GM12878 (cell line): ENCODE measurements at regions not wholly inside any gene's neighbourhood (a gene's known extent, or its start where the extent isn't known, plus 50 kb on each side); places are given as distances from the start of the nearest gene placed in this dataset.

ENCODE experiments used
- ATAC-seq: fragments of 200-7000 bp; cut with Tn5 transposase; 3 replicates; pipeline ENCODE4 v1.9.1; 2020; ENCODE audit warnings: mild to moderate bottlenecking, moderate library complexity
- BruUV-seq: library from RNA; stranded (reverse); fragments of 400-500 nt; replicated peaks from 2 replicates; lab custom pipeline; 2021; lab: Mats Ljungman, UMichigan
- CTCF ChIA-PET: fragments of 300-600 bp; sonication (Branson Sonifier 250); formaldehyde crosslinking; extraction: SDS; loops from one replicate; lab custom pipeline; 2021; ENCODE audit warnings: inconsistent platforms; lab: Yijun Ruan, JAX
- POLR2A ChIA-PET: fragments of 350-600 bp; formaldehyde crosslinking; extraction: SDS; loops from one replicate; lab custom pipeline; 2021; ENCODE audit warnings: inconsistent platforms; lab: Charles Lee
- RAD21 ChIA-PET: fragments of 300-600 bp; sonication (Branson Sonifier 250); formaldehyde crosslinking; loops from one replicate; lab custom pipeline; 2023; ENCODE audit warnings: antibody characterized with exemption; ENCODE audit not compliant: unreplicated experiment; lab: Charles Lee
- SMC1A ChIA-PET: fragments of 300-600 bp; sonication (Branson Sonifier 250); formaldehyde crosslinking; loops from one replicate; lab custom pipeline; 2023; ENCODE audit not compliant: unreplicated experiment, uncharacterized antibody; lab: Charles Lee
- DNase-seq: peaks from one replicate; pipeline ENCODE4 v3.0.0-alpha.2; 2011; ENCODE audit warnings: low read depth, low spot score
- FAIRE-seq: peaks from 3 replicates; lab custom pipeline; 2011; peaks lifted over from hg19 to GRCh38; lab: Jason Lieb, UNC
- H2AFZ ChIP-seq: 2 replicates; pipeline ENCODE4 v1.6.0; 2011; ENCODE audit warnings: low read depth, low read length, control low read depth; ENCODE audit not compliant: control insufficient read depth
- H3K27ac ChIP-seq: 2 replicates; pipeline ENCODE4 v1.5.1; 2011; ENCODE audit warnings: control low read depth; ENCODE audit not compliant: control insufficient read depth, insufficient read depth
- H3K27me3 ChIP-seq, 2 experiments: replicated peaks in 1 of 2; 2 replicates each; pipeline versions ENCODE4 v1.6.0 to v1.6.1; 2011; ENCODE audit warnings: low read length in 1 of 2; ENCODE audit not compliant: control insufficient read depth in 2 of 2, insufficient read depth in 2 of 2
- H3K36me3 ChIP-seq, 2 experiments: 2 replicates each; pipeline ENCODE4 v1.5.1; 2011; ENCODE audit warnings: low read length in 1 of 2; ENCODE audit not compliant: control insufficient read depth in 2 of 2, insufficient read depth in 2 of 2
- H3K4me1 ChIP-seq: 2 replicates; pipeline ENCODE4 v1.6.1; 2011; ENCODE audit warnings: mild to moderate bottlenecking, low read length, moderate library complexity, mixed read lengths; ENCODE audit not compliant: control insufficient read depth, insufficient read depth
- H3K4me2 ChIP-seq: 2 replicates; pipeline ENCODE4 v1.6.0; 2011; ENCODE audit warnings: control low read depth; ENCODE audit not compliant: control insufficient read depth, insufficient read depth
- H3K4me3 ChIP-seq: fragments of 200-600 bp; sonication (generic); 2 replicates; pipeline ENCODE4 v1.5.1; 2016
- H3K79me2 ChIP-seq: 2 replicates; pipeline ENCODE4 v1.6.0; 2011; ENCODE audit warnings: low read length; ENCODE audit not compliant: control insufficient read depth, insufficient read depth
- H3K9ac ChIP-seq: 2 replicates; pipeline ENCODE4 v1.8.0; 2011; ENCODE audit warnings: low read length, control low read depth, mixed read lengths; ENCODE audit not compliant: control insufficient read depth, insufficient read depth
- H3K9me3 ChIP-seq: replicated peaks from 3 replicates; pipeline ENCODE4 v1.5.1; 2011; ENCODE audit warnings: mild to moderate bottlenecking, low read length; ENCODE audit not compliant: control insufficient read depth, insufficient read depth
- H4K20me1 ChIP-seq: 2 replicates; pipeline ENCODE4 v1.6.0; 2011; ENCODE audit not compliant: control insufficient read depth, insufficient read depth
- BACH1 ChIP-seq: fragments of 450-650 bp; IDR thresholded peaks from 2 replicates; pipeline ENCODE4 v1.6.1; 2017; ENCODE audit warnings: mild to moderate bottlenecking, borderline replicate concordance
- FOS ChIP-seq: IDR thresholded peaks from 3 replicates; pipeline ENCODE4 v1.6.1; 2011; ENCODE audit warnings: borderline replicate concordance; ENCODE audit not compliant: insufficient read length; ENCODE audit errors: extremely low read depth
- GATAD2B ChIP-seq: fragments of 450-650 bp; conservative IDR thresholded peaks from 2 replicates; pipeline ENCODE4 v1.6.1; 2017; ENCODE audit warnings: low read depth, mild to moderate bottlenecking, moderate library complexity
- MYB ChIP-seq: fragments of 150-350 bp; IDR thresholded peaks from 2 replicates; pipeline ENCODE4 v1.6.1; 2014; ENCODE audit warnings: mild to moderate bottlenecking, low read depth, low read length, borderline replicate concordance
- NBN ChIP-seq: fragments of 450-650 bp; IDR thresholded peaks from 2 replicates; pipeline ENCODE4 v1.6.1; 2016
- NR2C1 ChIP-seq: fragments of 450-650 bp; IDR thresholded peaks from 2 replicates; pipeline ENCODE4 v1.6.1; 2017; ENCODE audit warnings: antibody characterized with exemption, mild to moderate bottlenecking, moderate library complexity
- RB1 ChIP-seq: fragments of 450-650 bp; formaldehyde crosslinking; IDR thresholded peaks from 2 replicates; pipeline ENCODE4 v1.6.1; 2017; ENCODE audit warnings: mild to moderate bottlenecking, borderline replicate concordance
- RBBP5 ChIP-seq: fragments of 200-600 bp; sonication (generic); conservative IDR thresholded peaks from 2 replicates; pipeline ENCODE4 v1.6.1; 2016
- RELA ChIP-seq: fragments of 450-650 bp; IDR thresholded peaks from 2 replicates; pipeline ENCODE4 v1.8.0; 2014; ENCODE audit warnings: borderline replicate concordance; ENCODE audit not compliant: partially characterized antibody
- SIN3A ChIP-seq: IDR thresholded peaks from 2 replicates; pipeline ENCODE4 v1.6.1; 2012; ENCODE audit warnings: low read depth, low read length, improper control_type of control experiment
- ZBED1 ChIP-seq: IDR thresholded peaks from 2 replicates; pipeline ENCODE4 v1.6.1; 2016; ENCODE audit warnings: borderline replicate concordance
- WGBS: methylation state at CpG from one replicate; pipeline ENCODE4 v1.1.6; 2016; ENCODE audit warnings: low lambda C conversion rate; ENCODE audit not compliant: insufficient replicate concordance, insufficient coverage; ENCODE audit errors: missing lambda C conversion rate; 5-methylcytosine and 5-hydroxymethylcytosine counted together
- in situ Hi-C: fragments of 300-500 bp; cut with MboI; formaldehyde crosslinking; loops from 9 replicates; pipeline ENCODE4 v1.14.3; 2018; ENCODE audit warnings: mixed read lengths
- intact Hi-C: fragments of 100-400 bp; cut with micrococcal nuclease; formaldehyde crosslinking; loops from one replicate; pipeline ENCODE4 v1.14.2; 2022; ENCODE audit not compliant: unreplicated experiment
- TF ChIP-seq, protein P1 (sequence below), 3 experiments: IDR thresholded peaks in 2 of 3; conservative IDR thresholded peaks in 1 of 3; 2 replicates each; pipeline ENCODE4 v1.5.1; 2011; ENCODE audit warnings: low read depth in 3 of 3, low read length in 3 of 3, mild to moderate bottlenecking in 3 of 3, control low read depth in 2 of 3, moderate library complexity in 2 of 3, inconsistent platforms in 1 of 3, mixed read lengths in 1 of 3; ENCODE audit not compliant: control insufficient read depth in 2 of 3, insufficient read depth in 1 of 3; ENCODE audit errors: extremely low read depth in 1 of 3
- TF ChIP-seq, protein P2 (sequence below): fragments of 450-650 bp; formaldehyde crosslinking; IDR thresholded peaks from 2 replicates; pipeline ENCODE4 v1.5.0; 2022; ENCODE audit warnings: mild to moderate bottlenecking, missing genetic modification characterization

DNA sequence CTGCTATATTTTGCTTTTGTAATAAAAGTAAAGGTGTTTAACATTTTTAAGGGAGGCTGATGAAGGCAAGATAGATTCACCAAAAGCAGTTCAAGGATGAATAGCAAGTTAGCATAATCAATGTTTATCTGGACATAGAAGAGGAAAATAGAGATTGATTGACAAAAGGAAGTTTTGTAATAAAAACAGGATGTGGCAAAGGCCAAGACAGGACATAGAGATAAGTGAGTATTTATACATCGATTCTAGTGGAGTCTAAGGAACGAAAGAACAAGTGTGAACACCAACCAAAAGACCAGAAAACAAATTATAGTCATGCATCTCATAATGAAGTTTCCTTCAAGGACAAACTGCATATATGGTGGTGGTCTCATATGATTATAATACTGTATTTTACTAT lies 123.8 kb downstream of the CCDC71L start:
- no peak overlapping the region for H3K4me3 ChIP-seq
- intact Hi-C loops (no loop called here), in situ Hi-C loops (no loop called here)
- no peak for FAIRE-seq
- no peak overlapping the region for H3K27ac ChIP-seq
- H2AFZ ChIP-seq, result no peak overlapping the region
- no peak overlapping the region for H3K4me2 ChIP-seq
- CTCF ChIA-PET, result interaction anchor here (1.8 kb wide), 1 partner anchor 200 kb away, joined by 5 read pairs; no protein-coding TSS in a partner anchor
- DNase-seq, result no peak
- RAD21 ChIA-PET, result no interaction called here
- no TSS peak for BruUV-seq
- WGBS, result 0% methylated on average over 2 of the region's 2 CpGs
- no peak for ATAC-seq
- SMC1A ChIA-PET, result no interaction called here
- no peak for TF ChIP-seq NR2C1
- TF ChIP-seq FOS, result no peak
- TF ChIP-seq RB1, result no peak
- POLR2A ChIA-PET, result no interaction called here
- H3K36me3 ChIP-seq, result no peaks in the 10 kb centered on the region
- H4K20me1 ChIP-seq, result no peaks in the 10 kb centered on the region
- no peak overlapping the region for H3K9ac ChIP-seq
- H3K79me2 ChIP-seq, result no peaks in the 10 kb centered on the region
- H3K9me3 ChIP-seq, result no peaks in the 10 kb centered on the region; the same call in 2 of the 3 replicates
- no peaks in the 10 kb centered on the region for H3K27me3 ChIP-seq
- no peaks in the 10 kb centered on the region for H3K4me1 ChIP-seq

DNA sequence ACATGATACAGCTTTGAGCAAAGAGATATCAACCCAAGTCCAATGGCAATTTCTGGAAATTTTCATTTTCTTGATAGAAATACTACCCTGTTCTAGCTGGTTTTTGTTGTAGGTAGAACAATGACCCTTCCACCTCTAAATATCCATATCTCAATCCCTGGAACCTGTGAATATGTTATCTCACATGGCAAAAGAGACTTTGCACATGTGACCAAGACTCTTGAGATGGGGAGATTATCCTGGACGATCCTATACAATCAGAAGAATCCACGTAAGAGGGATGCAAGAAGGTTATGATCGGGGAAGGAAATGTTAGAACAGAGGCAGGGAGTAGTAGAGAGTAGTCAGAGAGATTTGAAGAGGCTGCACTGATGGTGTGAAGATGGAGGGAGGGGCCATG lies 124.9 kb downstream of the CCDC71L start:
- ChIA-PET CTCF (interaction anchor here (1.8 kb wide), 1 partner anchor 201 kb away, joined by 5 read pairs; no protein-coding TSS in a partner anchor), SMC1A (interaction anchor here (1.0 kb wide), 1 partner anchor 200 kb away, joined by 3 read pairs; no protein-coding TSS in a partner anchor), RAD21 (no interaction called here), POLR2A (no interaction called here)
- Histone ChIP-seq H3K4me2 (no peak overlapping the region), H3K79me2 (no peaks in the 10 kb centered on the region), H3K4me3 (no peak overlapping the region), H3K4me1 (no peaks in the 10 kb centered on the region), H3K9ac (no peak overlapping the region), H2AFZ (no peak overlapping the region), H4K20me1 (no peaks in the 10 kb centered on the region), H3K9me3 (no peaks in the 10 kb centered on the region; the same call in 2 of the 3 replicates), H3K27ac (no peak overlapping the region), H3K36me3 (no peaks in the 10 kb centered on the region), H3K27me3 (no peaks in the 10 kb centered on the region)
- ATAC-seq, result no peak
- no peak for DNase-seq
- no TSS peak for BruUV-seq
- no peak for FAIRE-seq
- in situ Hi-C loops, result no loop called here
- 43% methylated on average over 3 of the region's 3 CpGs for whole genome bisulfite sequencing
- intact Hi-C loops, result no loop called here
- TF ChIP-seq ZBED1 (no peak), RBBP5 (no peak), NBN (no peak), MYB (no peak), RELA (no peak), BACH1 (no peak), GATAD2B (no peak), SIN3A (no peak)
- TF ChIP-seq, protein P1, sequence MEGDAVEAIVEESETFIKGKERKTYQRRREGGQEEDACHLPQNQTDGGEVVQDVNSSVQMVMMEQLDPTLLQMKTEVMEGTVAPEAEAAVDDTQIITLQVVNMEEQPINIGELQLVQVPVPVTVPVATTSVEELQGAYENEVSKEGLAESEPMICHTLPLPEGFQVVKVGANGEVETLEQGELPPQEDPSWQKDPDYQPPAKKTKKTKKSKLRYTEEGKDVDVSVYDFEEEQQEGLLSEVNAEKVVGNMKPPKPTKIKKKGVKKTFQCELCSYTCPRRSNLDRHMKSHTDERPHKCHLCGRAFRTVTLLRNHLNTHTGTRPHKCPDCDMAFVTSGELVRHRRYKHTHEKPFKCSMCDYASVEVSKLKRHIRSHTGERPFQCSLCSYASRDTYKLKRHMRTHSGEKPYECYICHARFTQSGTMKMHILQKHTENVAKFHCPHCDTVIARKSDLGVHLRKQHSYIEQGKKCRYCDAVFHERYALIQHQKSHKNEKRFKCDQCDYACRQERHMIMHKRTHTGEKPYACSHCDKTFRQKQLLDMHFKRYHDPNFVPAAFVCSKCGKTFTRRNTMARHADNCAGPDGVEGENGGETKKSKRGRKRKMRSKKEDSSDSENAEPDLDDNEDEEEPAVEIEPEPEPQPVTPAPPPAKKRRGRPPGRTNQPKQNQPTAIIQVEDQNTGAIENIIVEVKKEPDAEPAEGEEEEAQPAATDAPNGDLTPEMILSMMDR (IDR thresholded peaks at IDR 0.05 in 2 of 3, conservative IDR thresholded peaks at IDR 0.05 in 1 of 3; ENCODE audit: control insufficient read depth in 2 of 3, extremely low read depth in 1 of 3, insufficient read depth in 1 of 3, low read depth in 3 of 3, low read length in 3 of 3), result no peak
- TF ChIP-seq, protein P2, sequence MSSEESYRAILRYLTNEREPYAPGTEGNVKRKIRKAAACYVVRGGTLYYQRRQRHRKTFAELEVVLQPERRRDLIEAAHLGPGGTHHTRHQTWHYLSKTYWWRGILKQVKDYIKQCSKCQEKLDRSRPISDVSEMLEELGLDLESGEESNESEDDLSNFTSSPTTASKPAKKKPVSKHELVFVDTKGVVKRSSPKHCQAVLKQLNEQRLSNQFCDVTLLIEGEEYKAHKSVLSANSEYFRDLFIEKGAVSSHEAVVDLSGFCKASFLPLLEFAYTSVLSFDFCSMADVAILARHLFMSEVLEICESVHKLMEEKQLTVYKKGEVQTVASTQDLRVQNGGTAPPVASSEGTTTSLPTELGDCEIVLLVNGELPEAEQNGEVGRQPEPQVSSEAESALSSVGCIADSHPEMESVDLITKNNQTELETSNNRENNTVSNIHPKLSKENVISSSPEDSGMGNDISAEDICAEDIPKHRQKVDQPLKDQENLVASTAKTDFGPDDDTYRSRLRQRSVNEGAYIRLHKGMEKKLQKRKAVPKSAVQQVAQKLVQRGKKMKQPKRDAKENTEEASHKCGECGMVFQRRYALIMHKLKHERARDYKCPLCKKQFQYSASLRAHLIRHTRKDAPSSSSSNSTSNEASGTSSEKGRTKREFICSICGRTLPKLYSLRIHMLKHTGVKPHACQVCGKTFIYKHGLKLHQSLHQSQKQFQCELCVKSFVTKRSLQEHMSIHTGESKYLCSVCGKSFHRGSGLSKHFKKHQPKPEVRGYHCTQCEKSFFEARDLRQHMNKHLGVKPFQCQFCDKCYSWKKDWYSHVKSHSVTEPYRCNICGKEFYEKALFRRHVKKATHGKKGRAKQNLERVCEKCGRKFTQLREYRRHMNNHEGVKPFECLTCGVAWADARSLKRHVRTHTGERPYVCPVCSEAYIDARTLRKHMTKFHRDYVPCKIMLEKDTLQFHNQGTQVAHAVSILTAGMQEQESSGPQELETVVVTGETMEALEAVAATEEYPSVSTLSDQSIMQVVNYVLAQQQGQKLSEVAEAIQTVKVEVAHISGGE (CRISPR knock-in tag), result no peak
